H1 (cell line): ENCODE measurements at regions not wholly inside any gene's neighbourhood (a gene's known extent, or its start where the extent isn't known, plus 50 kb on each side); places are given as distances from the start of the nearest gene placed in this dataset.

ENCODE experiments used
- BACH1 ChIP-seq: IDR thresholded peaks from 2 replicates; pipeline ENCODE4 v1.6.1; 2012; ENCODE audit warnings: low read length, improper control_type of control experiment
- CHD2 ChIP-seq: IDR thresholded peaks from 2 replicates; pipeline ENCODE4 v1.6.1; 2012; ENCODE audit warnings: low read length, improper control_type of control experiment
- CTCF ChIP-seq, 3 experiments: IDR thresholded peaks; 1 replicate in 2 of 3; 2 replicates in 1 of 3; pipeline versions ENCODE4 v1.5.1 to v1.6.1; 2011; ENCODE audit warnings: low read length in 3 of 3, mild to moderate bottlenecking in 3 of 3, inconsistent platforms in 2 of 3, low read depth in 1 of 3, moderate library complexity in 1 of 3; ENCODE audit not compliant: insufficient read depth in 1 of 3; ENCODE audit errors: control extremely low read depth in 1 of 3
- POLR2A ChIP-seq, 2 experiments: IDR thresholded peaks; 1 replicate in 1 of 2; 2 replicates in 1 of 2; pipeline ENCODE4 v1.6.1; 2011; ENCODE audit warnings: low read depth in 2 of 2, low read length in 2 of 2, mild to moderate bottlenecking in 2 of 2; ENCODE audit errors: control extremely low read depth in 1 of 2
- RNF2 ChIP-seq: fragments of 200-900, 300-1000 bp; sonication (generic); IDR thresholded peaks from 2 replicates; pipeline ENCODE4 v1.7.1; 2016; ENCODE audit warnings: borderline replicate concordance, low read depth, mild to moderate bottlenecking, antibody characterized with exemption, low read length; ENCODE audit not compliant: poor library complexity, severe bottlenecking; ENCODE audit errors: missing control alignments
- SP2 ChIP-seq: IDR thresholded peaks from 2 replicates; pipeline ENCODE4 v1.6.1; 2012; ENCODE audit warnings: mild to moderate bottlenecking, low read length, inconsistent platforms
- SUZ12 ChIP-seq: fragments of 200-600 bp; sonication (generic); IDR thresholded peaks from 2 replicates; pipeline ENCODE4 v1.6.1; 2012; ENCODE audit warnings: mild to moderate bottlenecking, inconsistent platforms, low read length, moderate library complexity, mixed read lengths
- YY1 ChIP-seq: IDR thresholded peaks from 2 replicates; pipeline ENCODE4 v1.6.1; 2011; ENCODE audit warnings: low read depth, mild to moderate bottlenecking, low read length

GRCh38 chr3:194871864-194872668, 186.4 kb downstream of the FAM43A start:
- TF ChIP-seq CHD2 (no peak), BACH1 (no peak), YY1 (no peak), POLR2A (IDR thresholded peaks at IDR 0.05; ENCODE audit: control extremely low read depth in 1 of 2, low read depth in 2 of 2, low read length in 2 of 2) (no peak), RNF2 (no peak), CTCF (IDR thresholded peaks at IDR 0.05; ENCODE audit: control extremely low read depth in 1 of 3, insufficient read depth in 1 of 3, low read depth in 1 of 3, low read length in 3 of 3) (no peak), SUZ12 (no peak), SP2 (no peak)
